ENCODE measurements at regions not wholly inside any gene's neighbourhood (a gene's known extent, or its start where the extent isn't known, plus 50 kb on each side); places are given as distances from the start of the nearest gene placed in this dataset.

GRCh38 chr2:9763356-9764152 is 79.7 kb upstream of the TAF1B start:
- no peak for TF ChIP-seq CTCF (IDR thresholded peaks at IDR 0.05)
- intact Hi-C loops (cut with micrococcal nuclease), result no loop called here
- Histone ChIP-seq H4K20me1 (ENCODE audit: insufficient read depth, low read length) (no peaks in the 10 kb centered on the region), H3K4me2 (replicated peaks; ENCODE audit: extremely low read depth, low read length, poor library complexity, severe bottlenecking) (no peak overlapping the region), H2AFZ (ENCODE audit: insufficient read depth, low read depth, low read length, poor library complexity, severe bottlenecking) (no peak overlapping the region), H3K27me3 (ENCODE audit: control insufficient read depth in 2 of 2, insufficient read depth in 2 of 2, low read length in 2 of 2) (peaks cover 0 to 6% of the 10 kb centered on the region in 2 donors), H3K4me1 (ENCODE audit: control insufficient read depth in 1 of 2, insufficient read depth in 2 of 2, low read length in 2 of 2) (peaks cover 29 to 38% of the 10 kb centered on the region in 2 donors), H3K27ac (ENCODE audit: low read depth in 1 of 2, low read length in 2 of 2) (no peak overlapping the region), H3K9me3 (replicated peaks in 1 of 2; ENCODE audit: control insufficient read depth in 1 of 2, insufficient read depth in 1 of 2, low read length in 2 of 2) (no peaks in the 10 kb centered on the region), H3K4me3 (replicated peaks in 1 of 3; ENCODE audit: low read depth in 2 of 3, low read length in 3 of 3) (no peak overlapping the region), H3K36me3 (replicated peaks in 1 of 2; ENCODE audit: control insufficient read depth in 1 of 2, insufficient read depth in 2 of 2, low read length in 2 of 2) (no peaks in the 10 kb centered on the region), H3K9ac (ENCODE audit: insufficient read depth, low read length, poor library complexity, severe bottlenecking) (no peak overlapping the region), H3K79me2 (ENCODE audit: insufficient read depth, low read length) (no peaks in the 10 kb centered on the region)
- Mint-ChIP-seq H3K27ac (peak overlapping the region in 3 of 7 donors; percentile 40 to 68 (median 52)), H3K4me3 (peak overlapping the region in 1 of 2 donors; percentile 37), H3K9me3 (peaks cover 0 to under 1% (median 0%) of the 10 kb centered on the region in 7 donors), H3K36me3 (no peaks in the 10 kb centered on the region), H3K4me1 (peaks cover 41% of the 10 kb centered on the region), H3K27me3 (ENCODE audit: low read depth in 3 of 3) (peaks cover 4 to 11% (median 11%) of the 10 kb centered on the region in 3 donors)
- peak in 2 of 3 donors; percentile 38 to 41 for DNase-seq
- 100% methylated on average over 3 of the region's 7 CpGs for WGBS (ENCODE audit: insufficient coverage)

- H3K9me3 ChIP-seq (replicated peaks in 1 of 2; ENCODE audit: control insufficient read depth in 1 of 2, insufficient read depth in 1 of 2, low read length in 2 of 2), result no peaks in the 10 kb centered on the region
- no peak overlapping the region for H3K9ac ChIP-seq (ENCODE audit: insufficient read depth, low read length, poor library complexity, severe bottlenecking)
- Mint-ChIP-seq H3K27ac (peak overlapping the region in 4 of 7 donors; percentile 28 to 84 (median 46)), H3K36me3 (no peaks in the 10 kb centered on the region), H3K9me3 (no peaks in the 10 kb centered on the region), H3K4me3 (no peak overlapping the region), H3K4me1 (peaks cover 41% of the 10 kb centered on the region), H3K27me3 (ENCODE audit: low read depth in 3 of 3) (peaks cover 0 to 7% (median 4%) of the 10 kb centered on the region in 3 donors)
- peaks cover 29 to 38% of the 10 kb centered on the region in 2 donors for H3K4me1 ChIP-seq (ENCODE audit: control insufficient read depth in 1 of 2, insufficient read depth in 2 of 2, low read length in 2 of 2)
- intact Hi-C loops (cut with micrococcal nuclease), result no loop called here
- H3K27me3 ChIP-seq (ENCODE audit: control insufficient read depth in 2 of 2, insufficient read depth in 2 of 2, low read length in 2 of 2), result no peaks in the 10 kb centered on the region
- no peak overlapping the region for H3K27ac ChIP-seq (ENCODE audit: low read depth in 1 of 2, low read length in 2 of 2)
- no peak overlapping the region for H3K4me2 ChIP-seq (replicated peaks; ENCODE audit: extremely low read depth, low read length, poor library complexity, severe bottlenecking)
- H3K4me3 ChIP-seq (replicated peaks in 1 of 3; ENCODE audit: low read depth in 2 of 3, low read length in 3 of 3), result peak overlapping the region in 1 of 3 experiments; percentile 22
- peak in 2 of 3 donors; percentile 57 for DNase-seq
- H2AFZ ChIP-seq (ENCODE audit: insufficient read depth, low read depth, low read length, poor library complexity, severe bottlenecking), result no peak overlapping the region
- no peaks in the 10 kb centered on the region for H4K20me1 ChIP-seq (ENCODE audit: insufficient read depth, low read length)
- no peak for TF ChIP-seq CTCF (IDR thresholded peaks at IDR 0.05)
- WGBS (ENCODE audit: insufficient coverage), result 100% methylated on average over 3 of the region's 7 CpGs
- H3K79me2 ChIP-seq (ENCODE audit: insufficient read depth, low read length), result no peaks in the 10 kb centered on the region
- no peaks in the 10 kb centered on the region for H3K36me3 ChIP-seq (replicated peaks in 1 of 2; ENCODE audit: control insufficient read depth in 1 of 2, insufficient read depth in 2 of 2, low read length in 2 of 2)
Observed at GRCh38 chr2:9764153-9764778, 79.0 kb upstream of the TAF1B start.
